ENCODE measurements at regions not wholly inside any gene's neighbourhood (a gene's known extent, or its start where the extent isn't known, plus 50 kb on each side); places are given as distances from the start of the nearest gene placed in this dataset.

DNA sequence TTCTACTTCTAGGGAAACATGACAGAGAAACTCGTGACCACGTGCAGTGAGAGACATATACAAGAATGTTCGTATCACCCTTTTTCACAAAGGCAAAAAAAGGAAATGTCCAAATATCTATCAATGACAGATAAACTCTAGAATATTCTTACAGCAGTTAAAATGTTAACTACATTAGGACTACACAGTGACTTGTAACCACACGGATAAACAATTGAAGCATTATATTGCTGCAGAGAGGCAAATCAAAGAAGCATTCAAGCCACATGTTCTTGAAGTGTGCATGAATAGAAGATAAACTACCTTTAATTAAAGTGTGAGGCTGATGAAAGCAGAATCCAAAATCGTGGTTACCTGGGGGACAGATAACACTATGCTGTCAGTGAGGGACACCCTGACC, 935.3 kb upstream of the KLHL29 start:
- no peaks in the 10 kb centered on the region for H3K36me3 Mint-ChIP-seq
- no peak for ATAC-seq
- no peaks in the 10 kb centered on the region for H3K4me1 Mint-ChIP-seq

DNA sequence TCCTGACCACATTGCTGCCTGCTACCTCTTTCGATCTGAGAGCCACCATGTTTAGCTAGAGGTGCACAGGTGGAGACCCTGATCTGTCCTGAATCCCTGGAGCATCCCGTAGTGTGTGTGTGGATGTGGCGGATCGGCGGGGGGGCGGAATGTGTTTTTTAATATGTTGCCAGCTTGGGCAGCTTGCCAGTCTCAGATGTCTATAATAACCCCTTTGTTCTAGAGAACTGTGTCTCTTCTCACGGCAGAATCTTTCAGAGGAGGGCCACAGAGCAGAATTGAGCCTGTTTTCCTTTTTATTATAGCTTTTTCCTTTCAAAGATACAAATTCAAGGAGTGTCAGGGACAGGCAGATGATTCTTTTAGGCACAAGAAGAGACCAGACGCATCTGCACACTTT, 934.1 kb upstream of the KLHL29 start:
- DNase-seq (ENCODE audit: low spot score): no peak
- H3K27me3 Mint-ChIP-seq (ENCODE audit: low read depth): no peaks in the 10 kb centered on the region
- ATAC-seq: no peak
- peaks cover 19% of the 10 kb centered on the region for H3K9me3 Mint-ChIP-seq
- CTCF ChIA-PET: no interaction called here
- POLR2A ChIA-PET: no interaction called here
- H3K4me3 Mint-ChIP-seq: no peak overlapping the region
- H3K27ac Mint-ChIP-seq: no peak overlapping the region
- H3K4me1 Mint-ChIP-seq: no peaks in the 10 kb centered on the region
- no peaks in the 10 kb centered on the region for H3K36me3 Mint-ChIP-seq
- no peak for TF ChIP-seq RELA (CRISPR knock-in tag; IDR thresholded peaks at IDR 0.05; ENCODE audit: borderline replicate concordance)
- no peak for TF ChIP-seq ZMAT4 (CRISPR knock-in tag; IDR thresholded peaks at IDR 0.05)
- no peak for TF ChIP-seq ATF3 (CRISPR knock-in tag; conservative IDR thresholded peaks at IDR 0.05)
- TF ChIP-seq MXD4 (CRISPR knock-in tag; IDR thresholded peaks at IDR 0.05; ENCODE audit: borderline replicate concordance): no peak
- no peak for TF ChIP-seq ZNF416 (CRISPR knock-in tag; IDR thresholded peaks at IDR 0.05)
- TF ChIP-seq, protein P1, sequence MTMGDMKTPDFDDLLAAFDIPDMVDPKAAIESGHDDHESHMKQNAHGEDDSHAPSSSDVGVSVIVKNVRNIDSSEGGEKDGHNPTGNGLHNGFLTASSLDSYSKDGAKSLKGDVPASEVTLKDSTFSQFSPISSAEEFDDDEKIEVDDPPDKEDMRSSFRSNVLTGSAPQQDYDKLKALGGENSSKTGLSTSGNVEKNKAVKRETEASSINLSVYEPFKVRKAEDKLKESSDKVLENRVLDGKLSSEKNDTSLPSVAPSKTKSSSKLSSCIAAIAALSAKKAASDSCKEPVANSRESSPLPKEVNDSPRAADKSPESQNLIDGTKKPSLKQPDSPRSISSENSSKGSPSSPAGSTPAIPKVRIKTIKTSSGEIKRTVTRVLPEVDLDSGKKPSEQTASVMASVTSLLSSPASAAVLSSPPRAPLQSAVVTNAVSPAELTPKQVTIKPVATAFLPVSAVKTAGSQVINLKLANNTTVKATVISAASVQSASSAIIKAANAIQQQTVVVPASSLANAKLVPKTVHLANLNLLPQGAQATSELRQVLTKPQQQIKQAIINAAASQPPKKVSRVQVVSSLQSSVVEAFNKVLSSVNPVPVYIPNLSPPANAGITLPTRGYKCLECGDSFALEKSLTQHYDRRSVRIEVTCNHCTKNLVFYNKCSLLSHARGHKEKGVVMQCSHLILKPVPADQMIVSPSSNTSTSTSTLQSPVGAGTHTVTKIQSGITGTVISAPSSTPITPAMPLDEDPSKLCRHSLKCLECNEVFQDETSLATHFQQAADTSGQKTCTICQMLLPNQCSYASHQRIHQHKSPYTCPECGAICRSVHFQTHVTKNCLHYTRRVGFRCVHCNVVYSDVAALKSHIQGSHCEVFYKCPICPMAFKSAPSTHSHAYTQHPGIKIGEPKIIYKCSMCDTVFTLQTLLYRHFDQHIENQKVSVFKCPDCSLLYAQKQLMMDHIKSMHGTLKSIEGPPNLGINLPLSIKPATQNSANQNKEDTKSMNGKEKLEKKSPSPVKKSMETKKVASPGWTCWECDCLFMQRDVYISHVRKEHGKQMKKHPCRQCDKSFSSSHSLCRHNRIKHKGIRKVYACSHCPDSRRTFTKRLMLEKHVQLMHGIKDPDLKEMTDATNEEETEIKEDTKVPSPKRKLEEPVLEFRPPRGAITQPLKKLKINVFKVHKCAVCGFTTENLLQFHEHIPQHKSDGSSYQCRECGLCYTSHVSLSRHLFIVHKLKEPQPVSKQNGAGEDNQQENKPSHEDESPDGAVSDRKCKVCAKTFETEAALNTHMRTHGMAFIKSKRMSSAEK (CRISPR knock-in tag; IDR thresholded peaks at IDR 0.05; ENCODE audit: borderline replicate concordance): no peak
- no peak for TF ChIP-seq HMGA2 (CRISPR knock-in tag; IDR thresholded peaks at IDR 0.05)

More for the DNA sequence above, 935.3 kb upstream of the KLHL29 start:
- Mint-ChIP-seq H3K9me3 (peaks cover 19% of the 10 kb centered on the region), H3K4me3 (no peak overlapping the region), H3K27me3 (ENCODE audit: low read depth) (no peaks in the 10 kb centered on the region), H3K27ac (no peak overlapping the region)
- TF ChIP-seq, protein P2, sequence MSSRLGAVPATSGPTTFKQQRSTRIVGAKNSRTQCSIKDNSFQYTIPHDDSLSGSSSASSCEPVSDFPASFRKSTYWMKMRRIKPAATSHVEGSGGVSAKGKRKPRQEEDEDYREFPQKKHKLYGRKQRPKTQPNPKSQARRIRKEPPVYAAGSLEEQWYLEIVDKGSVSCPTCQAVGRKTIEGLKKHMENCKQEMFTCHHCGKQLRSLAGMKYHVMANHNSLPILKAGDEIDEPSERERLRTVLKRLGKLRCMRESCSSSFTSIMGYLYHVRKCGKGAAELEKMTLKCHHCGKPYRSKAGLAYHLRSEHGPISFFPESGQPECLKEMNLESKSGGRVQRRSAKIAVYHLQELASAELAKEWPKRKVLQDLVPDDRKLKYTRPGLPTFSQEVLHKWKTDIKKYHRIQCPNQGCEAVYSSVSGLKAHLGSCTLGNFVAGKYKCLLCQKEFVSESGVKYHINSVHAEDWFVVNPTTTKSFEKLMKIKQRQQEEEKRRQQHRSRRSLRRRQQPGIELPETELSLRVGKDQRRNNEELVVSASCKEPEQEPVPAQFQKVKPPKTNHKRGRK (CRISPR knock-in tag; IDR thresholded peaks at IDR 0.05; ENCODE audit: borderline replicate concordance): no peak
- no peak for TF ChIP-seq ATF1 (CRISPR knock-in tag; IDR thresholded peaks at IDR 0.05)
- no peak for TF ChIP-seq CBFB (CRISPR knock-in tag; IDR thresholded peaks at IDR 0.05; ENCODE audit: low read depth)
- TF ChIP-seq, protein P3, sequence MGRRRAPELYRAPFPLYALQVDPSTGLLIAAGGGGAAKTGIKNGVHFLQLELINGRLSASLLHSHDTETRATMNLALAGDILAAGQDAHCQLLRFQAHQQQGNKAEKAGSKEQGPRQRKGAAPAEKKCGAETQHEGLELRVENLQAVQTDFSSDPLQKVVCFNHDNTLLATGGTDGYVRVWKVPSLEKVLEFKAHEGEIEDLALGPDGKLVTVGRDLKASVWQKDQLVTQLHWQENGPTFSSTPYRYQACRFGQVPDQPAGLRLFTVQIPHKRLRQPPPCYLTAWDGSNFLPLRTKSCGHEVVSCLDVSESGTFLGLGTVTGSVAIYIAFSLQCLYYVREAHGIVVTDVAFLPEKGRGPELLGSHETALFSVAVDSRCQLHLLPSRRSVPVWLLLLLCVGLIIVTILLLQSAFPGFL (CRISPR knock-in tag; IDR thresholded peaks at IDR 0.05; ENCODE audit: borderline replicate concordance): no peak
- TF ChIP-seq STAT6 (CRISPR knock-in tag; conservative IDR thresholded peaks at IDR 0.05; ENCODE audit: low read depth): no peak
- no peak for TF ChIP-seq ZNF671 (CRISPR knock-in tag; IDR thresholded peaks at IDR 0.05)
- TF ChIP-seq ZBTB21 (CRISPR knock-in tag; IDR thresholded peaks at IDR 0.05; ENCODE audit: borderline replicate concordance): no peak
- TF ChIP-seq, protein P4, sequence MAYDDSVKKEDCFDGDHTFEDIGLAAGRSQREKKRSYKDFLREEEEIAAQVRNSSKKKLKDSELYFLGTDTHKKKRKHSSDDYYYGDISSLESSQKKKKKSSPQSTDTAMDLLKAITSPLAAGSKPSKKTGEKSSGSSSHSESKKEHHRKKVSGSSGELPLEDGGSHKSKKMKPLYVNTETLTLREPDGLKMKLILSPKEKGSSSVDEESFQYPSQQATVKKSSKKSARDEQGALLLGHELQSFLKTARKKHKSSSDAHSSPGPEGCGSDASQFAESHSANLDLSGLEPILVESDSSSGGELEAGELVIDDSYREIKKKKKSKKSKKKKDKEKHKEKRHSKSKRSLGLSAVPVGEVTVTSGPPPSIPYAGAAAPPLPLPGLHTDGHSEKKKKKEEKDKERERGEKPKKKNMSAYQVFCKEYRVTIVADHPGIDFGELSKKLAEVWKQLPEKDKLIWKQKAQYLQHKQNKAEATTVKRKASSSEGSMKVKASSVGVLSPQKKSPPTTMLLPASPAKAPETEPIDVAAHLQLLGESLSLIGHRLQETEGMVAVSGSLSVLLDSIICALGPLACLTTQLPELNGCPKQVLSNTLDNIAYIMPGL (CRISPR knock-in tag; IDR thresholded peaks at IDR 0.05): no peak
- no peak for TF ChIP-seq ZNF416 (CRISPR knock-in tag; IDR thresholded peaks at IDR 0.05)
- TF ChIP-seq CREM (CRISPR knock-in tag; IDR thresholded peaks at IDR 0.05): no peak
- TF ChIP-seq JUN (CRISPR knock-in tag; IDR thresholded peaks at IDR 0.05): no peak
- no peak for TF ChIP-seq FOXP1 (CRISPR knock-in tag; IDR thresholded peaks at IDR 0.05; ENCODE audit: borderline replicate concordance)
- no peak for TF ChIP-seq GABPB1 (CRISPR knock-in tag; IDR thresholded peaks at IDR 0.05)
- no peak for TF ChIP-seq TP53 (CRISPR knock-in tag; IDR thresholded peaks at IDR 0.05)
- no peak for TF ChIP-seq OVOL2 (CRISPR knock-in tag; IDR thresholded peaks at IDR 0.05; ENCODE audit: borderline replicate concordance)
- TF ChIP-seq KAT7 (CRISPR knock-in tag; IDR thresholded peaks at IDR 0.05; ENCODE audit: borderline replicate concordance): no peak
- no peak for TF ChIP-seq SOX15 (CRISPR knock-in tag; IDR thresholded peaks at IDR 0.05)
- TF ChIP-seq IRF1 (CRISPR knock-in tag; IDR thresholded peaks at IDR 0.05): no peak
- no peak for TF ChIP-seq GRHL2 (CRISPR knock-in tag; IDR thresholded peaks at IDR 0.05; ENCODE audit: insufficient replicate concordance, severe bottlenecking)
- POLR2A ChIA-PET: no interaction called here
- CTCF ChIA-PET: no interaction called here
- DNase-seq (ENCODE audit: low spot score): no peak

All from WTC11 (cell line).